ENCODE measurements at regions not wholly inside any gene's neighbourhood (a gene's known extent, or its start where the extent isn't known, plus 50 kb on each side); places are given as distances from the start of the nearest gene placed in this dataset.

DNA sequence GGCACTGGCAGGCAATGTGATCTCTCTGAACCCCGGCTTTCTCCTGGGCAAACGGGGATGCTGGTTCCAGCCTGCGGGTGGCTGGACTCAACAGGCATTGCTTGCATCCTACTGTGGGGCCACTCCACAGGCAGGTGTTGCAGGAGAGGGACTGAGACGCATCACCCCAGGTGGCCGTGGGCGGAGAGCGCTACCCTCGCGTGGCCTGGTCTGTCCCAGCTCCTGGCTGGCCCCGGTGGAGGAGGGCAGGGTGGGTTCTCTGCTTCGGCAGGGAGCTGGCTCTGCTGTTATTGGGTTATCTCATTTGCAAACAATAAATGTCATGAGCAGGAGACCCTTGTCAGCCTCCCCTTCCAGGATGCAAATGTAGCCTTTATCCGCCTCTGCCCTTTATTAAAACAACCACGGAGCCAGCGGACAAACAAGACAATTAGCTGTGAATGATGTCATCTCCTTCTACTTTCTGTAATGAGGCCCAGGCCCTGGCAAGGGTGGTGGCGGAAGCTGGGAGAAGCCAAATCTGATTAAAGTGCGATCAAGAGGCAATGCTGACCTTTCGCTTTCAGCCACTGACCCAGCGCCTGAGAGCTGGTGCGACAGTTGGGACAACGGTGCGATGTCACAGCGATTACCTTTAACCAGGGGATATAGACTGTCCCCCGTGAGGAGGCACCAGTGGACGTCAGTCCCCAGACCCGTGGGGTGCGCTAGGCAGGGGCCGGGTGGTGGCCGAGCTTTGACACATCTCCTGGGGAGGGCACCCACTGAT, 161.8 kb downstream of the KIF26A start (continued):
- TF ChIP-seq, protein P1, sequence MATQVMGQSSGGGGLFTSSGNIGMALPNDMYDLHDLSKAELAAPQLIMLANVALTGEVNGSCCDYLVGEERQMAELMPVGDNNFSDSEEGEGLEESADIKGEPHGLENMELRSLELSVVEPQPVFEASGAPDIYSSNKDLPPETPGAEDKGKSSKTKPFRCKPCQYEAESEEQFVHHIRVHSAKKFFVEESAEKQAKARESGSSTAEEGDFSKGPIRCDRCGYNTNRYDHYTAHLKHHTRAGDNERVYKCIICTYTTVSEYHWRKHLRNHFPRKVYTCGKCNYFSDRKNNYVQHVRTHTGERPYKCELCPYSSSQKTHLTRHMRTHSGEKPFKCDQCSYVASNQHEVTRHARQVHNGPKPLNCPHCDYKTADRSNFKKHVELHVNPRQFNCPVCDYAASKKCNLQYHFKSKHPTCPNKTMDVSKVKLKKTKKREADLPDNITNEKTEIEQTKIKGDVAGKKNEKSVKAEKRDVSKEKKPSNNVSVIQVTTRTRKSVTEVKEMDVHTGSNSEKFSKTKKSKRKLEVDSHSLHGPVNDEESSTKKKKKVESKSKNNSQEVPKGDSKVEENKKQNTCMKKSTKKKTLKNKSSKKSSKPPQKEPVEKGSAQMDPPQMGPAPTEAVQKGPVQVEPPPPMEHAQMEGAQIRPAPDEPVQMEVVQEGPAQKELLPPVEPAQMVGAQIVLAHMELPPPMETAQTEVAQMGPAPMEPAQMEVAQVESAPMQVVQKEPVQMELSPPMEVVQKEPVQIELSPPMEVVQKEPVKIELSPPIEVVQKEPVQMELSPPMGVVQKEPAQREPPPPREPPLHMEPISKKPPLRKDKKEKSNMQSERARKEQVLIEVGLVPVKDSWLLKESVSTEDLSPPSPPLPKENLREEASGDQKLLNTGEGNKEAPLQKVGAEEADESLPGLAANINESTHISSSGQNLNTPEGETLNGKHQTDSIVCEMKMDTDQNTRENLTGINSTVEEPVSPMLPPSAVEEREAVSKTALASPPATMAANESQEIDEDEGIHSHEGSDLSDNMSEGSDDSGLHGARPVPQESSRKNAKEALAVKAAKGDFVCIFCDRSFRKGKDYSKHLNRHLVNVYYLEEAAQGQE (IDR thresholded peaks at IDR 0.05; ENCODE audit: unreplicated experiment): no peak
- TF ChIP-seq STAT1 (IDR thresholded peaks at IDR 0.05; ENCODE audit: unreplicated experiment): no peak
- TF ChIP-seq, protein P2, sequence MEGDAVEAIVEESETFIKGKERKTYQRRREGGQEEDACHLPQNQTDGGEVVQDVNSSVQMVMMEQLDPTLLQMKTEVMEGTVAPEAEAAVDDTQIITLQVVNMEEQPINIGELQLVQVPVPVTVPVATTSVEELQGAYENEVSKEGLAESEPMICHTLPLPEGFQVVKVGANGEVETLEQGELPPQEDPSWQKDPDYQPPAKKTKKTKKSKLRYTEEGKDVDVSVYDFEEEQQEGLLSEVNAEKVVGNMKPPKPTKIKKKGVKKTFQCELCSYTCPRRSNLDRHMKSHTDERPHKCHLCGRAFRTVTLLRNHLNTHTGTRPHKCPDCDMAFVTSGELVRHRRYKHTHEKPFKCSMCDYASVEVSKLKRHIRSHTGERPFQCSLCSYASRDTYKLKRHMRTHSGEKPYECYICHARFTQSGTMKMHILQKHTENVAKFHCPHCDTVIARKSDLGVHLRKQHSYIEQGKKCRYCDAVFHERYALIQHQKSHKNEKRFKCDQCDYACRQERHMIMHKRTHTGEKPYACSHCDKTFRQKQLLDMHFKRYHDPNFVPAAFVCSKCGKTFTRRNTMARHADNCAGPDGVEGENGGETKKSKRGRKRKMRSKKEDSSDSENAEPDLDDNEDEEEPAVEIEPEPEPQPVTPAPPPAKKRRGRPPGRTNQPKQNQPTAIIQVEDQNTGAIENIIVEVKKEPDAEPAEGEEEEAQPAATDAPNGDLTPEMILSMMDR (conservative IDR thresholded peaks at IDR 0.05; ENCODE audit: low read depth in 2 of 2): no peak
- no peak for TF ChIP-seq CREB1 (CRISPR knock-in tag; IDR thresholded peaks at IDR 0.05; ENCODE audit: low read depth)
- TF ChIP-seq EZH2 (IDR thresholded peaks at IDR 0.05; ENCODE audit: low read depth, unreplicated experiment): no peak
- TF ChIP-seq JUNB (IDR thresholded peaks at IDR 0.05; ENCODE audit: unreplicated experiment): no peak
- TF ChIP-seq EZH2phosphoT487 (IDR thresholded peaks at IDR 0.05; ENCODE audit: unreplicated experiment): no peak

DNA sequence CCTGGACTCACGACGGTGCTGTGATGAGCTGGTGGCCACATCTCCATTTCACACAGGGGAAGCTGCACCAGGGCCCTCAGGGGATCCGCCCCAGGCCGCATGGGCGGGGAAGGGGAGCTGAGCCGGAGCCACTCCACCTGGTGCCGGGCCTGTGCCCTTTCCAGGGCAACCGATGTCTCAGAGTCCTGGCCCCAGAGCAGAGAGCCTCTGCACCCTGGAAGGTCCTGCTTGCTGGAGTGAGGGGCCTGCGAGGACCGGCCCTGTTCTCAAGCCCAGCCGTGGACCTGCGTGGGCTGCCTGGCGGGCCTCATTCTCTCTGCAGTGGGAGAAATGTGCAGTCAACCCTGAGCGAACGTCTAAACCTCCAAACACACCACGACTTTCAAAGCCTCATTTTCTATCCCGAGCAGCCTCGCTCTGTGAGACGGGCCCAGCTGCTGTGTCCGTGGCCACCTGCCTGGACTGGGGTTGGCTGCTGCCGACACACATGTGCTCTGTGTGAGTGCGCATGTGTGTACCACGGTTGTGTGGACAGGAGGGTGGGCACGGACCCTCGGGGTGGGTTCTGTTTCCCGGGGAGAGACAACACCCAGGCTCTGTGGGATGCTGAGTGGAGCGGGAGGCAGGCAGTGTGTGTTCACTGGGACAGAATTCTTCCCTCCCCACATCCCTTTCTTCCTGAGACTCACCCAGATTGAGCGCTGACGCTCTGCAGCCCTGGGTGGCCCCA, 163.5 kb downstream of the KIF26A start:
- peaks cover 24% of the 10 kb centered on the region for H3K9me3 Mint-ChIP-seq
- no peaks in the 10 kb centered on the region; the same call in 2 of the 3 replicates for H3K4me1 Mint-ChIP-seq
- H3K27me3 Mint-ChIP-seq (ENCODE audit: insufficient read depth, low read depth, poor library complexity): peaks cover 29% of the 10 kb centered on the region
- TF ChIP-seq STAT1 (IDR thresholded peaks at IDR 0.05; ENCODE audit: unreplicated experiment): no peak
- TF ChIP-seq ZNF114 (CRISPR knock-in tag; IDR thresholded peaks at IDR 0.05): no peak
- TF ChIP-seq, protein P1 (IDR thresholded peaks at IDR 0.05; ENCODE audit: unreplicated experiment): no peak
- no peak for TF ChIP-seq EZH2 (IDR thresholded peaks at IDR 0.05; ENCODE audit: low read depth, unreplicated experiment)
- no peak for TF ChIP-seq ZNF331 (CRISPR knock-in tag; IDR thresholded peaks at IDR 0.05; ENCODE audit: low read depth)
- no peak for TF ChIP-seq POLR2AphosphoS5 (IDR thresholded peaks at IDR 0.05; ENCODE audit: low read depth)
- no peak for TF ChIP-seq JUNB (IDR thresholded peaks at IDR 0.05; ENCODE audit: unreplicated experiment)
- TF ChIP-seq, protein P2 (conservative IDR thresholded peaks at IDR 0.05; ENCODE audit: low read depth in 2 of 2): no peak
- TF ChIP-seq EZH2phosphoT487 (IDR thresholded peaks at IDR 0.05; ENCODE audit: unreplicated experiment): no peak
- TF ChIP-seq NANOG (IDR thresholded peaks at IDR 0.05; ENCODE audit: borderline replicate concordance): no peak

More for the DNA sequence above, 163.5 kb downstream of the KIF26A start:
- Histone ChIP-seq H3K4me3 (no peak overlapping the region), H3K79me2 (replicated peaks; ENCODE audit: insufficient read depth) (no peaks in the 10 kb centered on the region), H3K4me2 (no peak overlapping the region), H3K27me3 (ENCODE audit: insufficient read depth) (no peaks in the 10 kb centered on the region), H2AFZ (no peak overlapping the region), H3K27ac (ENCODE audit: low read depth) (no peak overlapping the region), H3K9me2 (ENCODE audit: insufficient read depth) (no peaks in the 10 kb centered on the region), H3K36me3 (ENCODE audit: insufficient read depth) (no peaks in the 10 kb centered on the region), H3F3A (replicated peaks; ENCODE audit: low read depth) (no peaks in the 10 kb centered on the region), H3K4me1 (ENCODE audit: insufficient read depth) (no peaks in the 10 kb centered on the region), H4K20me1 (replicated peaks; ENCODE audit: insufficient read depth) (no peaks in the 10 kb centered on the region)
- no peak overlapping the region for H3K27ac Mint-ChIP-seq
- H3K36me3 Mint-ChIP-seq (ENCODE audit: low read depth): peaks cover 12% of the 10 kb centered on the region
- no peak overlapping the region for H3K4me3 Mint-ChIP-seq
- ATAC-seq (no peak), DNase-seq (ENCODE audit: low spot score) (no peak)

Data from GM23338 (cell line).